Astrocyte (in vitro differentiated cells and primary cell): ENCODE measurements at regions not wholly inside any gene's neighbourhood (a gene's known extent, or its start where the extent isn't known, plus 50 kb on each side); places are given as distances from the start of the nearest gene placed in this dataset.

Source experiments
- DNase-seq: peaks from one replicate; pipeline ENCODE4 v3.0.0-alpha.2; 2010; ENCODE audit warnings: low read depth
- FAIRE-seq: peaks from 2 replicates; lab custom pipeline; 2011; peaks lifted over from hg19 to GRCh38; lab: Jason Lieb, UNC
- H2AFZ ChIP-seq: 2 replicates; pipeline ENCODE4 v1.6.0; 2012; ENCODE audit warnings: low read depth, low read length, inconsistent platforms
- H3K27ac ChIP-seq: 2 replicates; pipeline ENCODE4 v1.5.1; 2011; ENCODE audit warnings: low read depth, low read length, inconsistent platforms
- H3K27me3 ChIP-seq: 2 replicates; pipeline ENCODE4 v1.6.0; 2011; ENCODE audit warnings: low read length, inconsistent platforms; ENCODE audit not compliant: insufficient read depth
- H3K36me3 ChIP-seq: 2 replicates; pipeline ENCODE4 v1.5.1; 2011; ENCODE audit warnings: low read length, inconsistent platforms; ENCODE audit not compliant: insufficient read depth
- H3K4me1 ChIP-seq: 2 replicates; pipeline ENCODE4 v1.5.1; 2011; ENCODE audit warnings: low read length, inconsistent platforms; ENCODE audit not compliant: insufficient read depth
- H3K4me2 ChIP-seq: 2 replicates; pipeline ENCODE4 v1.6.0; 2012; ENCODE audit warnings: low read length, inconsistent platforms
- H3K4me3 ChIP-seq: 2 replicates; pipeline ENCODE4 v1.5.1; 2011; ENCODE audit warnings: low read depth, mild to moderate bottlenecking, low read length, inconsistent platforms; ENCODE audit not compliant: insufficient read depth
- H3K79me2 ChIP-seq: 2 replicates; pipeline ENCODE4 v1.6.0; 2012; ENCODE audit warnings: mild to moderate bottlenecking, low read length, inconsistent platforms; ENCODE audit not compliant: insufficient read depth
- H3K9ac ChIP-seq: 2 replicates; pipeline ENCODE4 v1.6.0; 2012; ENCODE audit warnings: mild to moderate bottlenecking, low read length, inconsistent platforms
- H3K9me3 ChIP-seq: 2 replicates; pipeline ENCODE4 v1.5.1; 2012; ENCODE audit warnings: low read depth, mild to moderate bottlenecking, low read length, inconsistent platforms; ENCODE audit not compliant: insufficient read depth
- H4K20me1 ChIP-seq: 2 replicates; pipeline ENCODE4 v1.6.0; 2012; ENCODE audit warnings: low read length, inconsistent platforms; ENCODE audit not compliant: insufficient read depth
- H3K27ac Mint-ChIP-seq: one replicate; pipeline ENCODE4 v1.8.0; 2021; ENCODE audit warnings: mild to moderate bottlenecking, mixed read lengths; ENCODE audit not compliant: unreplicated experiment
- H3K27me3 Mint-ChIP-seq: one replicate; pipeline ENCODE4 v1.8.0; 2021; ENCODE audit warnings: low read depth, mixed read lengths; ENCODE audit not compliant: unreplicated experiment
- H3K36me3 Mint-ChIP-seq: one replicate; pipeline ENCODE4 v1.8.0; 2021; ENCODE audit warnings: low read depth, mixed read lengths; ENCODE audit not compliant: unreplicated experiment
- H3K4me1 Mint-ChIP-seq: one replicate; pipeline ENCODE4 v1.8.0; 2021; ENCODE audit warnings: low read depth, mixed read lengths; ENCODE audit not compliant: unreplicated experiment
- H3K4me3 Mint-ChIP-seq: one replicate; pipeline ENCODE4 v1.8.0; 2021; ENCODE audit warnings: mild to moderate bottlenecking, moderate library complexity, mixed read lengths; ENCODE audit not compliant: unreplicated experiment
- H3K9me3 Mint-ChIP-seq: one replicate; pipeline ENCODE4 v1.8.0; 2021; ENCODE audit warnings: mild to moderate bottlenecking, mixed read lengths; ENCODE audit not compliant: unreplicated experiment
- EZH2 ChIP-seq: IDR thresholded peaks from 2 replicates; pipeline ENCODE4 v1.6.1; 2012; ENCODE audit warnings: mild to moderate bottlenecking, low read length, inconsistent platforms; ENCODE audit not compliant: insufficient read depth
- TF ChIP-seq, protein P1 (sequence below): IDR thresholded peaks from 2 replicates; pipeline ENCODE4 v1.5.1; 2011; ENCODE audit warnings: low read depth, mild to moderate bottlenecking, inconsistent platforms, low read length, moderate library complexity; ENCODE audit not compliant: insufficient read depth

DNA sequence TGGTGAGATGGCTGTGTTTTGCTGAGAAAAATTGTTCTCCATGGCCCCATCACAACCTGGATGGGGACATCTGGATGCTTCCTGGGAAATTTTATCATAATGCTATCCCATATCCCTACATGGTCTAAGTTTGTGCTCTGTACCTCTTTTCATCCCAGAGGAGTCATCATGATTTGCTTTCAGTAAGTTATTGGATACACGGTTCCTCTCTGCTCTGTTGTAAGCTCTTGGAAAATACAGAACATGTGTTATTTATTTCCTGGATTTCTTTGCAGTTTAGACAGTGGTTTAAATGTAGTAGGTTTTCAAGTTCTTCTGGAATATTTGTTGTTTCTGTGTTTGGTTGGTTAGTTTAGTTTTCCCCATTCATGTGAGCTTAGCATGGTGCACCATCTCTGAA, 129.2 kb upstream of the ECI2 start:
- Mint-ChIP-seq H3K4me3 (no peak overlapping the region), H3K9me3 (peaks cover 5% of the 10 kb centered on the region), H3K36me3 (peaks cover 3% of the 10 kb centered on the region), H3K4me1 (no peaks in the 10 kb centered on the region), H3K27ac (no peak overlapping the region), H3K27me3 (no peaks in the 10 kb centered on the region)
- FAIRE-seq (no peak), DNase-seq (no peak)
- H2AFZ ChIP-seq = no peak overlapping the region
- H3K9ac ChIP-seq = no peak overlapping the region
- peaks cover 3% of the 10 kb centered on the region for H3K27me3 ChIP-seq
- H3K36me3 ChIP-seq = no peaks in the 10 kb centered on the region
- H4K20me1 ChIP-seq = no peaks in the 10 kb centered on the region
- H3K4me3 ChIP-seq = no peak overlapping the region
- H3K4me1 ChIP-seq = no peaks in the 10 kb centered on the region
- H3K4me2 ChIP-seq = no peak overlapping the region
- H3K9me3 ChIP-seq = no peaks in the 10 kb centered on the region
- no peak for TF ChIP-seq EZH2
- TF ChIP-seq, protein P1, sequence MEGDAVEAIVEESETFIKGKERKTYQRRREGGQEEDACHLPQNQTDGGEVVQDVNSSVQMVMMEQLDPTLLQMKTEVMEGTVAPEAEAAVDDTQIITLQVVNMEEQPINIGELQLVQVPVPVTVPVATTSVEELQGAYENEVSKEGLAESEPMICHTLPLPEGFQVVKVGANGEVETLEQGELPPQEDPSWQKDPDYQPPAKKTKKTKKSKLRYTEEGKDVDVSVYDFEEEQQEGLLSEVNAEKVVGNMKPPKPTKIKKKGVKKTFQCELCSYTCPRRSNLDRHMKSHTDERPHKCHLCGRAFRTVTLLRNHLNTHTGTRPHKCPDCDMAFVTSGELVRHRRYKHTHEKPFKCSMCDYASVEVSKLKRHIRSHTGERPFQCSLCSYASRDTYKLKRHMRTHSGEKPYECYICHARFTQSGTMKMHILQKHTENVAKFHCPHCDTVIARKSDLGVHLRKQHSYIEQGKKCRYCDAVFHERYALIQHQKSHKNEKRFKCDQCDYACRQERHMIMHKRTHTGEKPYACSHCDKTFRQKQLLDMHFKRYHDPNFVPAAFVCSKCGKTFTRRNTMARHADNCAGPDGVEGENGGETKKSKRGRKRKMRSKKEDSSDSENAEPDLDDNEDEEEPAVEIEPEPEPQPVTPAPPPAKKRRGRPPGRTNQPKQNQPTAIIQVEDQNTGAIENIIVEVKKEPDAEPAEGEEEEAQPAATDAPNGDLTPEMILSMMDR = no peak
- no peak overlapping the region for H3K27ac ChIP-seq
- H3K79me2 ChIP-seq = no peaks in the 10 kb centered on the region

DNA sequence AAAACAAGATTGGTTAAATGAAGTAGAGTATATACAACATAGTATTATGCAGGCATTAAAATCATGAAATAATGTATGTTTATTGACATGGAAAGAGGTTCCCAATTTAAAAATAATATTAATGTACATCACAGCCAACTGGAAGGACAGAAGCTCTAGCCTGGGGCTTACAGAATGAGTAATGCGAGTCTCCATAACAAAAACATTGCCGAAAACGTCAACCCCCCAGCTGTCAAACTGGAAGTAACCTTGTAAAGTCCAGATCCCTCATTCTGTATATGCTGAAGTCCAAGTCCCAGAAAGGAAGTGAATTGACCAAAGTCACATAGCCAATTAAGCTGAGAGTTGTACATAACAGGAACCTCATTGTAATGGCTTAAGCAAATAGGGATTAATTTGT, 128.7 kb upstream of the ECI2 start:
- DNase-seq (no peak), FAIRE-seq (no peak)
- Histone ChIP-seq H3K4me2 (no peak overlapping the region), H3K4me1 (no peaks in the 10 kb centered on the region), H3K27ac (no peak overlapping the region), H3K36me3 (no peaks in the 10 kb centered on the region), H3K9ac (no peak overlapping the region), H3K27me3 (peaks cover 3% of the 10 kb centered on the region), H3K4me3 (no peak overlapping the region), H3K79me2 (no peaks in the 10 kb centered on the region), H3K9me3 (no peaks in the 10 kb centered on the region), H2AFZ (no peak overlapping the region), H4K20me1 (no peaks in the 10 kb centered on the region)
- H3K4me3 Mint-ChIP-seq = no peak overlapping the region
- no peaks in the 10 kb centered on the region for H3K27me3 Mint-ChIP-seq
- H3K36me3 Mint-ChIP-seq = peaks cover 3% of the 10 kb centered on the region
- no peak overlapping the region for H3K27ac Mint-ChIP-seq
- TF ChIP-seq, protein P1 = no peak
- no peaks in the 10 kb centered on the region for H3K4me1 Mint-ChIP-seq
- H3K9me3 Mint-ChIP-seq = peaks cover 5% of the 10 kb centered on the region

DNA sequence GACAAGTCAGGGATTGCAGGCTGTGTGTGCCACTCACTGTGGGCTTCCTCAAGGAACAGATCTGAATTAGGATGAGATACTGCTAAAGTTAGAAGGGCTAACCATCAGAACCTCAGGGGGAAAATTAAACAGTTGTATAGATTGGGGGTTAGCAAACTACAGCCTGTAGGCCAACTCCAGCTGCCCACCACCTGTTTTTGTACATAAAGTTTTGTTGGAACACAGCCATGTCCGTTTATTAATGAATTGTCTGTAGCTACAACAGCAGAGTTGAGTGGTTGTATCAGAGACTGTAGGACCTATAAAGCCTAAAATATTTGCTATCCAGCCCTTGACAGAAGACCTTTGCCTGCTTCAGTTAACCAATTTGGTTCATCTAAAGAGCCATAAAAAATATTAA, 127.2 kb upstream of the ECI2 start:
- Histone ChIP-seq H4K20me1 (no peaks in the 10 kb centered on the region), H3K4me2 (no peak overlapping the region), H3K36me3 (no peaks in the 10 kb centered on the region), H3K4me3 (no peak overlapping the region), H3K27ac (no peak overlapping the region), H3K79me2 (no peaks in the 10 kb centered on the region), H3K9ac (no peak overlapping the region), H3K4me1 (no peaks in the 10 kb centered on the region), H3K9me3 (no peaks in the 10 kb centered on the region), H3K27me3 (no peaks in the 10 kb centered on the region), H2AFZ (no peak overlapping the region)
- Mint-ChIP-seq H3K27me3 (peaks cover 3% of the 10 kb centered on the region), H3K36me3 (peaks cover 2% of the 10 kb centered on the region), H3K4me1 (peaks cover 4% of the 10 kb centered on the region), H3K27ac (no peak overlapping the region), H3K9me3 (peaks cover 2% of the 10 kb centered on the region), H3K4me3 (no peak overlapping the region)
- DNase-seq (no peak), FAIRE-seq (no peak)
- TF ChIP-seq EZH2 = no peak
- TF ChIP-seq, protein P1 = no peak
